ENCODE measurements at regions not wholly inside any gene's neighbourhood (a gene's known extent, or its start where the extent isn't known, plus 50 kb on each side); places are given as distances from the start of the nearest gene placed in this dataset.

- Mint-ChIP-seq H3K36me3 (ENCODE audit: low read depth) (no peaks in the 10 kb centered on the region), H3K4me3 (no peak overlapping the region), H3K9me3 (no peaks in the 10 kb centered on the region), H3K4me1 (no peaks in the 10 kb centered on the region), H3K27ac (no peak overlapping the region), H3K27me3 (ENCODE audit: insufficient read depth, low read depth, poor library complexity) (peaks cover 5% of the 10 kb centered on the region)
- no peak for DNase-seq (ENCODE audit: low spot score)
- H3K4me3 ChIP-seq: no peak overlapping the region
- no peaks in the 10 kb centered on the region for H3K9me2 ChIP-seq (ENCODE audit: insufficient read depth)
- no peaks in the 10 kb centered on the region for H4K20me1 ChIP-seq (replicated peaks; ENCODE audit: insufficient read depth)
- no peaks in the 10 kb centered on the region for H3K27me3 ChIP-seq (ENCODE audit: insufficient read depth)
- no peak for ATAC-seq
- no peak for TF ChIP-seq ZNF462 (CRISPR knock-in tag; IDR thresholded peaks at IDR 0.05)
- no peak for TF ChIP-seq NANOG (IDR thresholded peaks at IDR 0.05; ENCODE audit: borderline replicate concordance)
- TF ChIP-seq REST (IDR thresholded peaks at IDR 0.05; ENCODE audit: unreplicated experiment): no peak
- no peak for TF ChIP-seq POLR2AphosphoS5 (IDR thresholded peaks at IDR 0.05; ENCODE audit: low read depth)
- no peak for TF ChIP-seq CTCF (conservative IDR thresholded peaks at IDR 0.05; ENCODE audit: low read depth in 2 of 2)
- no peak for TF ChIP-seq ZNF331 (CRISPR knock-in tag; IDR thresholded peaks at IDR 0.05; ENCODE audit: low read depth)
- TF ChIP-seq STAT1 (IDR thresholded peaks at IDR 0.05; ENCODE audit: unreplicated experiment): no peak
- TF ChIP-seq CREB1 (CRISPR knock-in tag; IDR thresholded peaks at IDR 0.05; ENCODE audit: low read depth): no peak
- TF ChIP-seq ZNF114 (CRISPR knock-in tag; IDR thresholded peaks at IDR 0.05): no peak
- no peak for TF ChIP-seq EZH2 (IDR thresholded peaks at IDR 0.05; ENCODE audit: low read depth, unreplicated experiment)
- TF ChIP-seq ETS1 (IDR thresholded peaks at IDR 0.05): no peak
- TF ChIP-seq JUNB (IDR thresholded peaks at IDR 0.05; ENCODE audit: unreplicated experiment): no peak
- TF ChIP-seq EZH2phosphoT487 (IDR thresholded peaks at IDR 0.05; ENCODE audit: unreplicated experiment): no peak
- H3K79me2 ChIP-seq (replicated peaks; ENCODE audit: insufficient read depth): no peaks in the 10 kb centered on the region
- no peak overlapping the region for H3K4me2 ChIP-seq
- H3F3A ChIP-seq (replicated peaks; ENCODE audit: low read depth): no peaks in the 10 kb centered on the region
- no peak overlapping the region for H2AFZ ChIP-seq
- H3K36me3 ChIP-seq (ENCODE audit: insufficient read depth): no peaks in the 10 kb centered on the region
- H3K27ac ChIP-seq (ENCODE audit: low read depth): no peak overlapping the region
- no peaks in the 10 kb centered on the region for H3K4me1 ChIP-seq (ENCODE audit: insufficient read depth)
Observed at GRCh38 chr9:107839371-107839770, 349.8 kb upstream of the KLF4 start.

All from GM23338 (cell line).